Heart left ventricle (tissue), 13 donors: ENCODE measurements at regions not wholly inside any gene's neighbourhood (a gene's known extent, or its start where the extent isn't known, plus 50 kb on each side); places are given as distances from the start of the nearest gene placed in this dataset.

Experiments
- CTCF ChIP-seq, 12 donors: fragments of 200-600 bp; sonication (generic) in 4 of 12; IDR thresholded peaks; one replicate each; pipeline versions ENCODE4 v1.5.0 to v1.8.0; 2018 to 2022; ENCODE audit warnings: antibody characterized with exemption in 12 of 12, mild to moderate bottlenecking in 5 of 12
- POLR2A ChIP-seq, 2 donors: fragments of 450-650 bp; IDR thresholded peaks; one replicate each; pipeline ENCODE4 v1.6.1; 2017; ENCODE audit warnings: antibody characterized with exemption in 2 of 2, mild to moderate bottlenecking in 2 of 2, moderate library complexity in 2 of 2
- donor health status: ischemic (EF 13 %, LVEDD 7.1; RV severe dilation, severe dysfunction).
- donor health status: DM: no; HTN: yes; CAD: no.
- donor health status: DM: no; HTN: no; CAD: no.
- donor health status: ischemic (EF 25% LVEDD 6.9; RV normal size, moderate dysfunction).
- donor health status: ischemic (EF 25% LVEDD 5.7; RV mildly dilated, moderate dysfunction).
- donor health status: ischemic (EF 35%, LVEDD 5.7; RV mildly dilated, moderate dysfunction).
- donor health status: nonischemic (EF 11% LVEDD 7.7; RV severe dilation, severe dysfunction).
- donor health status: DM: yes; HTN: yes; CAD: no.
- donor health status: PGD.
- donor health status: ischemic (EF 29% LVEDD 5.4; RV normal size, mild dysfunction).
- donor health status: nonischemic (EF 23%, LVEDD 6.1; RV moderate dilation, normal function).

GRCh38 chr6:754202-754601, 61.3 kb upstream of the EXOC2 start:
- TF ChIP-seq CTCF (IDR thresholded peaks at IDR 0.05) (no peak), POLR2A (IDR thresholded peaks at IDR 0.05) (no peak)
